ENCODE measurements at regions not wholly inside any gene's neighbourhood (a gene's known extent, or its start where the extent isn't known, plus 50 kb on each side); places are given as distances from the start of the nearest gene placed in this dataset.

DNA sequence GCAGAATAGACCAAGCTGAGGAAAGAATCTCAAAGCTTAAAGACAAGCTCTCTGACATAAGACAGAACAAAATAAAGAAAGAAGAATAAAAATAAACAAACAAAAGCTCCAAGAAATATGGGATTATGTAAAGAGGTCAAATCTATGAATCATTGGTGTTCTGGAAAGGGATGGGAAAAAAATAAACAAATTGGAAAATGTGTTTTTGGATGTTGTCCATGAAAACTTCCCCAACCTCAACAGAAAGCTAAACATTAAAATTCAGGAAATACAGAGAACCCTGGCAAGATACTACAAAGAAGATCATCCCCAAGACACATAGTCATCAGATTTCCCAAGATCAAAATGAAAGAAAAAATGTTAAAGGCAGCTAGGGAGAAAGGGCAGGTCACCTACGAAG is 662.0 kb upstream of the CDH18 start:
- DNase-seq (ENCODE audit: low spot score): no peak

DNA sequence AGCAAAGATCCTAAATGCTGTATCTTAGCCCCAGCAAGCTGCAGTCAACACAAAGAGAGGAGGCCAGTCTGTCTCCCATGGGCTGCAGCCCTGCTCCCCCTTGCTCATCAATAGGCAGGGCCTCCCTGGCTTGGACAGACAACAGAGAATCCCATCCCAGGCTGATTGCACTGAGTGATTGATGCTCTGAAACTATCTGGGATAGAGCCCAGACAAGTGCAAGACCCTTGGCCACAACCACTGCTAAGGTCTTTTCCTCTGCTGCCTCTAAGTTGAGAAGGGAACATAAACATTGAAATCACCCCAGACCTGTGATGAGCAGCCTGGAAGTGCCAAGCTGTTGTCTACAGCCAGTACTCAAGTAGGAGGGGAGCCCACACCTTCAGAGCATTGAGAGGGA is 661.0 kb upstream of the CDH18 start:
- no peak for DNase-seq (ENCODE audit: low spot score)

DNA sequence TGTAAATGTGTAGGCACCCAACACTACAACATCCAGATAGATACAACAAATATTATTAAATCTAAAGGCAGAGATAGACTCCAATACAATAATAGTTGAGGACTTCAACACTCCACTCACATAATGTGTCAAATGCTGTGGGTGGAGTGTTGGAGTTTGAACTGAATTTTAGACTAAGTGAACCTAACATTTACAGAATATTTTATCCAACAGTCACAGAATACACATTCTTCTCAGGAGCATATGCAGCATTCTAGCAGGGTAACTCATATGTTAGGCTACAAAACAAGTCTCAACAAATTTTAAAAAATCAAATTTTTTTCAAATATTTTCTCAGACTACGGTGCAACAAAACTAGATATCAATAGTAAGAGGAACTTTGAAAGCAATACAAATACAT is 648.7 kb upstream of the CDH18 start:
- no peak for DNase-seq (ENCODE audit: low spot score)

DNA sequence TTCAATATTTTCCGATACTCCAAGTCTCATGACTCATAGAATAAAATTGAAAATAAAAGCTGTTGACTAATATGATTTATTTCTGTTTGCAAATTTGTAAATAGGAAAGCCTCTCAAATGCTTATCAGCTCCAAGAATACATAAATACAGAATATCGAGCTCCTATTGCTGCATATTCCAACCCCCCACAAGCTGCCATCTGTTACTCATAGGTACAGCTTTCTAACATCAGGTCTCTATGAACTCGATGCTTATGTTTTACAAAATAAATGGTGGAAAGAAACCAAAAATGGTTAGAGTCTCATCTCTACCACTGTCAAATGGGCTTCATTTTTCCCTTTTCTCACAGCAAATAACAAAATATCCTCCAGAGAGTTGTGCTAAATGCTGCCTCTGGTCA is 631.6 kb upstream of the CDH18 start:
- peak; percentile 5 for DNase-seq (ENCODE audit: low spot score)

DNA sequence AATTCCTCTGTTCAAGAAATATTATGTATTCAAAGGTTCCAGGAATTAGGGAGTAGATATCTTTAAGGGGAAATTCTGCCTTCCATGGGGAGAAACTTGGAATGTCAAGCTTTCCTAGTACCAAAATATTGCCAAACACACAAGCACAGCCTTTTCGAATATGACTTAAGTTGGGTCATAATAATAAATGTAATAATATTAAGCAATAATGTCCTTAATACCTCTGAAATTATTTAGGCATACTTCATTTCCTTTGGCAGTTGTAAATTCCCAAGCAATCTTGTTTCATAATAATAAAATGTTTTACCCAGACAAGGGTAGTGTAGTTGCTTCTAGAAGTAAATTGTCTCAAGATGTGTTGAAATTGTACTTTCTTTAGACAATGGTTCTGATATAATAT is 630.3 kb upstream of the CDH18 start:
- DNase-seq (ENCODE audit: low spot score): no peak

DNA sequence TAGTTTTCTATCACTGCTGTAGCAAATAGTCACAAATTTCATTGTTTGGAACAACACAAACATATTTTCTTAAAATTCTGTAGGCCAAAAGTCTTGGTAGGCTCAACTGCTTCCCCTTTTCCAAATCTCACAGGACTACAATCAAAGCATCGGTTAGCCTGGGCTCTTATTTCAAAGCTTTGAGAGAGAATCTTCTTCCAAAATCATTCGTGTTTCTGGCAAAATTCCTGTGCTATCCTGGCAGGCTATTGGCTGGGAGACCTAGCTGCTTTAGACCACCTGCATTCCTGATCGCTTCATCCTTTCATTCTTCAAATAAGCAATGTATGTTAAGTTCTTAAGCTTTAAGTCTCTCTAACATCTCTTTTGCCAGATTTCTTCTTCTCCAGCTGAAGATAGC is 629.8 kb upstream of the CDH18 start:
- DNase-seq (ENCODE audit: low spot score): no peak

DNA sequence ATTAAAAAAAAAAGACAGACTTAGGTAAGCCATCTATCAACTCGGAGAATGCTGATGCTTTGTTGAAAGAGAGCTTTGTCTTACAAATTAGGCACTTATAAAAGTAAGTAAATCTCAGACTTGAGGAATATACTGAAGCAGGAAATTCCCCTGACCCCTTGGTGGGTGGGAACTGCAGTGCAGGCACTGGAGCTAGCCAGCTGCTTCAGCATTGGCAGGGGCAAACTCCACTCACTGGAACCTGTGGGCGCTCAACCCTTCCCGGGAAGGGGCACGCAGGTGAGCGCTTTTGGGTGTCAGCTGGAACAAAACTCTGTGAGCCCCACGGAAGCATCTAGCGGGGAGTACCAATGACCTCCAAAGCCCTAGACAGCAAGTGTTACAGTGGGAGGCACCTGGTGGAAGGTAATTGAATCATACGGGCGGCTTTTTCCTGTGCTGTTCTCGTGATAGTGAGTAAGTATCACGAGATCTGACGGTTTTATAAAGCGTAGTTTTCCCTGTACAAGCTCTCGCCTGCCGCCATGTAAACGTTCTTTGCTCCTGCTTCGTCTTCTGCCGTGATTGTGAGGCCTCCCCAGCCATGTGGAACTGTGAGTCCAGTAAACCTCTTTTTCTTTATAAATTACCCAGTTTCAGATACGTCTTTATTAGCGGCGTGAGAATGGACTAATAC is 628.0 kb upstream of the CDH18 start:
- no peak for DNase-seq (ENCODE audit: low spot score)

DNA sequence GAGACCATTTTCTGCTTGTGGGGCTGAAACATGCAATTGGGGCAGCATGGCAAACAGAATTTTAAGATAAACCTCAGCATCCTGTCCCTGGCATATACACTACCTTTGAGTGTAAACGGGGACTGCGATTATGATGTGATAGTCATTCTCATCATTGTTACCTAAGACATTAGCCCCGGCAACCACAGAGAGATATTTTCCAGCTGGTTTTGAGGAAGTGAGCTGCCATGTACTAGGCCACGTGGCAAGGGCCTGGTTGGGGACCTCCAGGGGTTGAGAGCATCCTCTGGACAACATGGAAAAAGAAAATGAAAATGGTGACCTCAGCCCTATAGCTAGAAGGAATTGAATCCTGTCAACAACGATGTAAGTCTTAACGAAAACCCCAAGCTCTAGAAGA is 623.6 kb upstream of the CDH18 start:
- no peak for DNase-seq (ENCODE audit: low spot score)

DNA sequence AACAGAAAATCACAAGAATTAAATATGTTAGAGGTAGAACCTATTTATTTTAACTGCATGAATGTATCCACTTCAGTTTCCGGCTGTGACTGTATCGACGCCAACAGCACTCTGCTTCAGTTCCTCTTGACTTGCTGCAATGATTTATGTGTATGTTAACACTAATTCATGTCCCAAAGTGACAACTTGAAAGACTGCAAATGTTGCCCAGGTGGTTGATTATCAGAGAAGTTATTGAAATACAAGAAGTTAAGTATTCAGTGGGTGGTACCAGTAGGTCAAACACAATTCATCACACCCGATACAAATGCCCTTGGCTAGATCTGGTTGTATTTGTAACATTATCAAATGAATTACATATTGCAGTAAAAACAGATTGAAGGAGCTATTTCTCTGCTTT is 622.7 kb upstream of the CDH18 start:
- DNase-seq (ENCODE audit: low spot score): no peak

DNA sequence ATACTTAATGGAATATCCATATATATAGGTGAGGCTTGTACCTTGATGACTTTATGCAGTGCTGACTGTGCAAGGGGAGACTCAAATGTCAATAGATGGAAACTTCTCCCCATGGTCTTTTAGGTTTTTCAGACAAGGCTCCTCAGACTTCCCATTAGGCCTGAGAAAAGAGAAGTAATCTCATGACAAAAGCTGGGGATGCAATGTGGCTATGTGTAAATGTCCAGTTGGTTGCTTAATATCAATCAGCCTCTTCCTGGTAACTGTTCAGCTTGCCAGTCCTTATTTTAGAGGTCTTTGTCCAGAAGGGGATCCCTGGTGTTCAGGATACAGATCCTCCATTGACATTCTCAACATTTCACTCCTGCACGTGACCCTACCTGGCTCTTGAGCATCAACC is 621.1 kb upstream of the CDH18 start:
- no peak for DNase-seq (ENCODE audit: low spot score)

DNA sequence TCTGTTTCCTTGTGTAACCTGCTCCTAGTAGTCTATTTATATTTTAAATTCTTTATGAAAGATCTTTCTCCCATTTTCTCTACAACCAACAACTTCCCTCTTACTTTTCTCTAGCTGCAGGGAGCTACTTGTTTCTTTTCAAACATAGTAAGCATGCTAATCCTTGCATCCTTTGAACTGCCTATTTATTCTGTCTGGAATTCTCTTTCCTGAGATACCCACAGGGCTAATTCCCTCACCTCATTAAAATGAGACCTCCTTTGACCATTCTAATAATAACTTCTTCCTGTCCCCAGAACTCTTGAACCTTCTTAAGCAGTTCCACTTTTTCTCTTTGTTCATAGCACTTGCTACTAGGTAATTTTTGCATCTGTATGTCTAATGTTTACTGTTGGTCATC is 620.6 kb upstream of the CDH18 start:
- no peak for DNase-seq (ENCODE audit: low spot score)

DNA sequence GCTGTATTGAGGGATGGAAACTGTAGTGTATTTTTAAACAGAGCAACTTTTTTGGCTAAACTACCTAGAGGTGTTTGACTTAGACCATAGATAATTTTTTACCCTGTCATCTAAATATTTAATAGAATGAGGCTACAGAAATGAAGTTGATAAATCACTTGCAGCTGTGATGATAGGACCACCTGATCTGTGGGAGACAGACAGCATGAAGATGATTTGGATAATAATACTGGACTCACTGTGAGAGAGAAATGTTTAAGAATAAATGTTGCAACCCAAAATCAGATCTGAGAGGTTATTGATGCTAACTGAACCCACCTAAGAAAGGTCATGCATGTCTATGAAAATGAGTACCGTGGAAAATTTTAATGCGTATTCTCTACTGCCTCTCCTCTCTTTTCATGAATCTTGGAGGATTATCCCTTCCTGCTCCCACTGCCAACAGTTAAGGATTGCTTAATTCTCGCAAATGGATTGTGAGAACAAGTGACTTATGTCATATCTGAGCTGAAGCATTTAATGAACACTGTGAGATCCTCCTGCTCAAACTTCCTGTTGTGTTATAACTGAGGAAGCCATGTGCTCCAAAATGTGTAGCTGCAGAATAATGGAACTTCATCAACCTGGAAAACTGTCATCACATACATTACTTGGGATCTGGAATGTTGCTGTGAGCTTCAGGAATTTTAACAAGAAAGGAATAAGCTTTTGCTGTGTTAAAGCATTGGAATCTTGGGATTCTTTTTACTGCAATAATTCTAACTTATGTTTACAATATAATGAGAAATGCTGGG is 617.9 kb upstream of the CDH18 start:
- DNase-seq (ENCODE audit: low spot score): no peak

DNA sequence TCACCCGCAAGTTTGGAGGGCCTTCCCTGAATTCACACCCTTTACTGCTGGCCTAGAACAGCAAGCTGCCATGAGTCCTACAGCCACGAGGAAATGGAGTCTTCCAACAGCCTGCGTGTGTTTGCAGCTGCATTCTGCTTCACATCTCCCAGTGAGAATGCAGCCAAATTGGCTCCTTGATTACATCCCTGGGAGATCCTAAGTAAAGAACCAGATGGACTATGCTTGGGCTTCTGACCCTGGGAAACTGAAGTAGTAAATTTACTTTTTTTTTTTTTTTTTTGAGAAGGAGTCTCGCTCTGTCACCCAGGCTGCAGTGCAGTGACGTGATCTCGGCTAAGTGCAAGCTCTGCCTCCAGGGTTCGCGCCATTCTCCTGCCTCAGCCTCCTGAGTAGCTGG is 617.0 kb upstream of the CDH18 start:
- no peak for DNase-seq (ENCODE audit: low spot score)

DNA sequence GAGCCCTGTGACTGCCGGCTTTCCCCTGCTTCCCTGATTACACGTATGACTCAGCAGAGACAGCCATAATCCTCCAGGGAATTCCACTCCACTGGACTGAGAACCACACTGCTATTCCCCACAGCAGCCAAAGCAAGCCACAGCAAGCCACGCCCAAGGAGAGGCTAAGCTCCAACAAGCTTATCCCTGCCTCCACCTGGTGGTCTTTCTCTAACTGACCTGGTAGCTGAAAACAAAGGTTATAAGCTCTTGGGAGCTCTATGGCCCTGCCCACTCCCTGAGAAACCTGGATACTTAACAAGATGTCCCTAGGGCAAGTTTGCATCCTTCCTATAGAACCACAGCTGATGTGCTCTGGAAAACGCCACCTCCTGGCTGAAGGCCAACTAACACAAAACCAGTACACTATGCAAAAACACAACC is 613.7 kb upstream of the CDH18 start:
- no peak for DNase-seq (ENCODE audit: low spot score)

DNA sequence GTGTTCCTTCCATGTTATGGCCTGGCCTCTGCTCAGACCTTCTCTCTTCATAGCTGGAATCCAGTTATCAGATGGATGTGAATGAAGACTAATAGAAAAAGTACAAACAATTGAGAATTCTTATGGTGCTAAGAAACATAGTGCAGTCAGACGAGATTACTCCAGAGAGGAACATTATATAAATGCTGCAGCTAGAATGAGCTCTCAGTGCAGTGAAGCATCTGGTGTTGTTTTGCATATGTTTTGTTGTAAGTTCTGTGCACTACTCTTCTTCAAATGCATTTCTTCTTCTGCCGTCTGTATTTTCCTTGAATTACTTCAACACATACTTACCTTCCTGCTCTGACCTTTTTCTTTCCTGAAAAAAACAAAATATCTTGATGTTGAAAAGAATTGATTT is 602.4 kb upstream of the CDH18 start:
- DNase-seq (ENCODE audit: low spot score): no peak

DNA sequence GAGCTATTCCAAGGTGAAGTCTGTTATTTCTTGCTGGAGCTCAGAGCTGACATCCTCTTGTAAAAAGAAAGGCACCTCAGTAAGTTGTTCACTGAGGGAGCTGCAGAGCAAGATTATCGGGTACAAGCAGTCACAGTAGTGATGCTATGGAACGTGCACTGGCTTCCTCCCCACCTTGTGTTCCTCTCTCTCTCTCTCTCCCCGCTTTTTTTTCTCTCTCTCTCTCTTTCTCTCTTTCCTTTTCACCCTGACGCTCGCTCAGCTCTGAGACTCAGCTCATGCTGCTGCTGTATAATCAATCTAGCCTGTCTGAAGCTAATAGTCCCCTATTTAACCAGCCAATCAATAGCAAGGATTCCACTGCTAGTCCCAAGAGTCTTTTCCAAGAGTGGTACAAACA is 587.6 kb upstream of the CDH18 start:
- no peak for DNase-seq (ENCODE audit: low spot score)

DNA sequence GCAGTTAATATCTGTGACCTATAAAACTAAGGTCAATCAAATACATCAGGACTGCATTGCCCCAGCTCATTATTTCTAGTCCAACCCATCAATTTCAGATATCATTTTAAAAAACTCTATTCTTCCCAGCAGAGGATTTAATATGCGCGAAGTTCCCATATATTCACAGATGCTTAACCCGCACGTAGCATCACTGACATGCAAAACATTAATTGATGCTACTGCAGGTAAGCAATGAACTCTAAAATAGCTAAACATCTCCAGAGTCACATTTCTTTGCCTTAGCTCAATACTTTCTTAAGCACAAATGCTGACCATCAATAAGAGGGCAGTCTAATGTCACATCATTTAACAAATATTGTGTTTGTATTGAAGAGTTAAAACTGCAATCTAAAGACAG is 586.6 kb upstream of the CDH18 start:
- no peak for DNase-seq (ENCODE audit: low spot score)

DNA sequence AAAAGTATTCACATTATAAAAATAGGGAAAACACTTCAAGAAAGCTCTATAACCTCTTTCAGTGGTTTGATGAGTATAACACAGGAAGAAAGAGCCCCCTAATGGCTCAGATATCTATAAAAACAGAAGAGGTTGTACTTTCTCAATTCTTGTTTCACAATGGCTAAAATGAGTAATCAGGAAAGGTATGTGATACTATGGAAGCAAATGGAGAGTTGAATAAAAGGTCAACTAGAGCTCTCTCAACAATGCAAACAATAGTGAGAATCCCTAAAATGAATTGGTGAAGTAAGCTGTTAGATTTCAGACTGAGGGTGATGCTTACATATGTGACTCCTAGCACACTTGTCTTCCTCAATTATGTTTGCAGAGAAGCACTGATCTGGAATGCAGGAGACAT is 584.6 kb upstream of the CDH18 start:
- peak; percentile 15 for DNase-seq (ENCODE audit: low spot score)

DNA sequence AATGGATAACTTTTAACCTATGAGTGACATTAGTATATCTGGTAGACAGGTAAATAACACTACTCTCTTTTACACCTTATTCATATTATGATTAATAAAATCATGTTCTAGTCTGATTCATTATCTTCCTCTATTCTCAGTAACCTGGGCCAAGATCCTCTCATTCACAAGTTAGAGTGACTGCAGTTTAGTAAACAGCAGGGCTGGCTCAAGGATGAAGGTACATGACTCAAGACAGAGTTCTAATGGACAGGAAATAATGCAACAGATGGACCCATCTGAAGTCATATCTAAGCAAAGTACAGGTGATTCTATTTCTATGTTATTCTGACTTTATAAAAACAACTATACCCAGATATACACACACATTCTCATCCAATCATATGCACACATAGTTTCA is 582.5 kb upstream of the CDH18 start:
- no peak for DNase-seq (ENCODE audit: low spot score)

DNA sequence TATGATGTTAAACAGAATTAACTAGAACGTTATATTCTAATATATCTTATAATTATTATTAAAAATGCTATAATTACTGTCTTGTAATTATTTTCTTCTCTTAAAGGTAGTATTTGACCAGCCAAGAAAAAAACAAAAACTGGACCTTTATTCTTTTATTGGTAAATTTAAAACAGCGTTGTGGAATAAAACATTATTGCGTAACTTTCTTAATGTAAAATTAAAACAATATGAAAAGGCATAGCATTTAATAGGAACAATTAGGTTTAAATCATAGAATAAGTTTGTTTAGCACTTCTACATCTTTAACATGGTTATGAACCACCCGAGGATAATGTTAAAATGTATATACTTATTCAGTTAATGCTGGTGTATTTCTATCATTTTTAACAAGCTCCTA is 574.5 kb upstream of the CDH18 start:
- no peak for DNase-seq (ENCODE audit: low spot score)

DNA sequence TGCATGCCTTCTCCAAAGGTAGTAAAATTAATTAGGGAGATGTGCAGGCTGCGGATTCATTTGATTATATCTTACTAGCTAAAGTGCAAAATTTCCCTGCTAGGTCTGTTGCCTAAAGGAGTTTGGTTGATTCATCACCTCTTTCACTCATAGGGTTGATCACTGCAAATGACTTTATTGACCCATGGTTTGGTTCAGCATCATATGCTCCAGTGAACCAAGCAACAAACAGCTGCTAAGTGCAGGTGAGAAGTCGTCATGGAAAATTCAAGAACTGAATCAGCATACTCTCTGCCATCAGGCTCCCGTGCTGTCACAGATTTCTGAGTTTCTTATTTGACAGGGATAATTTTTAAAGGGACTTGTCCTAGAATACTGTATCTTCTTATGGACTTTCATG is 571.8 kb upstream of the CDH18 start:
- DNase-seq (ENCODE audit: low spot score): no peak

DNA sequence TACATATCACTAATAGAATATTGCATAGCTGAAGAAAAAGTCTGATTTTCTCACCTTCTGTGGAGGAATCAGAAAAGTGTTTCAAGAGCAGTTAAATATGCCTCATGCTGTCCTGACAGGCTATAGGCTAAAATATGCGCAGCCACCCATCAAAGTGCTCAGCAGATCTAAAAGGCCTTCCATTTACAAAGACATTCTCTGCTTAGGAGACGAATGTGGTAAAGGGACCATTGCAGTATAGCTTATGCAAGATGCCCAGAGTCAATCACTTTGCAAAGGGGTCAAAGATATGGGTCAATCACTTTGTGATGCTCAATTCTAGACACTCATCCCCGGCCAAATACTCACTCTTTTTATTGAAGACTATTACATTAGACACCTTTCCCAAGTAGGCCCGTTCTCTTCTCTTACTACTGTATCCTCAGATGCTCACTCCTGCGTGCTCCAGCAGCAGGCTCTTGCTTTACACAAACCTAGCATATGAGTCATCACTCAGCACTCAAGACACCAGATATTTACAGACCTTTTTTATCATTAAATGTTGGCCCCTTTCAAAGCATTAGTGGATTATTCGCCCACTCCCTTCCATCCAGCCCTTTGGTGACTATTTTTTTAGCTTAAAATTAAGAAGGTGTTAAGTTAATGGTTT is 568.2 kb upstream of the CDH18 start:
- no peak for DNase-seq (ENCODE audit: low spot score)

DNA sequence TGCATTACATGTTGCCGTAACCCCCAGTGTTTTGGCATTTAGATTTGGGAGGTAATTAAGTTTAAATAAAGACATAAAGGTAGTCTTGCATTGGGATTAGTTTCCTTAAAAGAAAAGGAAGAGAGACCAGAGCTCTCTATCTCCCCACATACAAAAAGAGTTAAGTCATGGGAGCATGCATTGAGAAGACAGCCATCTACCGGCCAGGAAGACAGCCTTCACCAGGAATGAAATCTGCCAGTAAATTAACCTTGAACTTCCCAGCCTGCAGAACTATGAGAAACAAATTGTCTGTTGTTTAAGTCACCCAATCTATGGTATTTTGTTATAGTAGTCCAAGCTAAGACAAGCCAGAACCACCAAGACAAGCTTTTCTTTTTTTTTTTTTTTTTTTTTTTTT is 567.0 kb upstream of the CDH18 start:
- no peak for DNase-seq (ENCODE audit: low spot score)

DNA sequence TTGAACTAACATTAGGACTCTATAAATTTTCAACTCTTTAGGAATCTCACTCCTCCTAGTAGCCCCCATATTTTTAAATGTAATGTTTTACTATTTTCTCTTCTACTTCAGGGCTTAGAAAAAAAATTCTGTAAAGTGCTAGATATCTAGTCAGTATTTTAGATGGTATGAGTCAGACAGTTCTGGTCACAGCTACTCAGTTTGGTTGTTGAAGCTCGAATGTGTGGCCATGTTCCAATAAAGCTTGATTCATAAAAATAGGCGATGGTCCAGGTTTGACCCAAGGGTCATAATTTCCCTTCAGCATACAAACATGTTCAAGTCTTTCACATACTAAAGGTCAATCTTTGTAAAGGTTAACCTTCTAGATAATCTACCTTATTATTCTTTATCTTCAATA is 566.0 kb upstream of the CDH18 start:
- DNase-seq (ENCODE audit: low spot score): no peak

Measured in pons (tissue), 1 donor.